ENCODE measurements at regions not wholly inside any gene's neighbourhood (a gene's known extent, or its start where the extent isn't known, plus 50 kb on each side); places are given as distances from the start of the nearest gene placed in this dataset.

GRCh38 chr2:56444339-56444738, 260.5 kb downstream of the CCDC85A start:
- DNase-seq: no peak
- H2AK5ac ChIP-seq (ENCODE audit: low read length): no peak overlapping the region
- no peak overlapping the region for H3K9ac ChIP-seq (ENCODE audit: low read length)
- no peak overlapping the region for H2BK5ac ChIP-seq (ENCODE audit: low read depth, low read length, poor library complexity)
- H2BK120ac ChIP-seq (ENCODE audit: insufficient read depth, low read length, poor library complexity): no peak overlapping the region
- no peak overlapping the region for H4K91ac ChIP-seq (ENCODE audit: low read depth, low read length)
- H3K27ac ChIP-seq (ENCODE audit: low read depth, low read length): no peak overlapping the region
- H4K12ac ChIP-seq (ENCODE audit: low read depth, low read length): no peak overlapping the region
- no peak overlapping the region for H3K14ac ChIP-seq (ENCODE audit: low read length)
- H2BK12ac ChIP-seq (ENCODE audit: low read length): no peak overlapping the region
- no peak overlapping the region for H4K8ac ChIP-seq (ENCODE audit: low read depth, low read length)
- H3K9me3 ChIP-seq (ENCODE audit: insufficient read depth, low read depth, low read length): no peaks in the 10 kb centered on the region
- H3K4me2 ChIP-seq (ENCODE audit: low read length): no peak overlapping the region
- no peaks in the 10 kb centered on the region for H3K27me3 ChIP-seq (ENCODE audit: insufficient read depth, low read length)
- H3K36me3 ChIP-seq (ENCODE audit: control insufficient read depth in 1 of 2, insufficient read depth in 2 of 2, low read length in 2 of 2): no peaks in the 10 kb centered on the region
- H3K79me1 ChIP-seq (ENCODE audit: low read length): no peaks in the 10 kb centered on the region
- H3K79me2 ChIP-seq (ENCODE audit: control insufficient read depth, insufficient read depth, low read length, poor library complexity): no peaks in the 10 kb centered on the region
- no peak overlapping the region for H3K23ac ChIP-seq (ENCODE audit: low read length)
- no peak overlapping the region for H3K4me3 ChIP-seq (ENCODE audit: low read depth, low read length)
- H2AFZ ChIP-seq (ENCODE audit: insufficient read depth, low read length, poor library complexity): no peak overlapping the region
- H3K18ac ChIP-seq (ENCODE audit: low read length): no peak overlapping the region
- H3K4ac ChIP-seq (ENCODE audit: low read depth, low read length): no peak overlapping the region
- no CpG with 5 or more reads among the region's 4 CpGs for WGBS (ENCODE audit: extremely low coverage, insufficient coverage, insufficient read length)
- H3K4me1 ChIP-seq (ENCODE audit: control insufficient read depth in 1 of 2, insufficient read depth in 2 of 2, low read length in 2 of 2): no peaks in the 10 kb centered on the region

DNA sequence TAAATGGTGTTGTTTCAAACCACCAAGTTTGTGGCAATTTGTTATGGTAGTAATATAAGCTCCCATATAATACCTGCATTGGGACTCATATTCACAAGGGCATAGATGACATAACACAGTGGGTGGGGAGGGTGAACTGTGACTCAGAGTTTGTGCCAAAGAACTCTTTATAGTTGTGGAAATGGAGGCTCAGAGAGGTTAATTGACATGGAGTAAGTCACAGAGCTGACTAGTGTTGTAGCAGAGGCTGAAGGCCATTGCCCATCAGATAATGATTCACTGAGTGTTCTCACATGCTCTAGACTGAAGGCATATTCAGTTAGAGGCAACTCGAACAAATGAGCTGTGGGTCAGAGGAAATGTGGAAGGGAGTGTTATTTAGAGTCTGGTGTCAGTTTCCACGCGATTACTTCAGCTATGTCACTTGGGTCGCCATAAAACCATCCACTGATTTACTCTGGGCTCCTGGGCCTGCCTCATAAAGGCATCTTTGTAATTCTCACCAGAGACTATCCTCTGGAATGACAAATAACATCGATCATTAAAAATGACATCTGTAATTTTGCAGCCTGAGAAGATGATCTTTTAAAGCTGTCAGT, 264.7 kb downstream of the CCDC85A start:
- no peak overlapping the region for H2AFZ ChIP-seq (ENCODE audit: insufficient read depth, low read length, poor library complexity)
- H4K91ac ChIP-seq (ENCODE audit: low read depth, low read length): no peak overlapping the region
- H4K8ac ChIP-seq (ENCODE audit: low read depth, low read length): no peak overlapping the region
- H3K27ac ChIP-seq (ENCODE audit: low read depth, low read length): no peak overlapping the region
- H3K14ac ChIP-seq (ENCODE audit: low read length): no peak overlapping the region
- no peak overlapping the region for H3K4ac ChIP-seq (ENCODE audit: low read depth, low read length)
- DNase-seq: no peak
- H3K18ac ChIP-seq (ENCODE audit: low read length): no peak overlapping the region
- no peak overlapping the region for H2BK120ac ChIP-seq (ENCODE audit: insufficient read depth, low read length, poor library complexity)
- no peaks in the 10 kb centered on the region for H3K9me3 ChIP-seq (ENCODE audit: insufficient read depth, low read depth, low read length)
- no peak overlapping the region for H2BK5ac ChIP-seq (ENCODE audit: low read depth, low read length, poor library complexity)
- H3K79me2 ChIP-seq (ENCODE audit: control insufficient read depth, insufficient read depth, low read length, poor library complexity): no peaks in the 10 kb centered on the region
- H3K4me3 ChIP-seq (ENCODE audit: low read depth, low read length): no peak overlapping the region
- H3K23ac ChIP-seq (ENCODE audit: low read length): no peak overlapping the region
- H3K79me1 ChIP-seq (ENCODE audit: low read length): no peaks in the 10 kb centered on the region
- H3K4me2 ChIP-seq (ENCODE audit: low read length): no peak overlapping the region
- no peaks in the 10 kb centered on the region for H3K36me3 ChIP-seq (ENCODE audit: control insufficient read depth in 1 of 2, insufficient read depth in 2 of 2, low read length in 2 of 2)
- no peak overlapping the region for H2AK5ac ChIP-seq (ENCODE audit: low read length)
- H2BK12ac ChIP-seq (ENCODE audit: low read length): no peak overlapping the region
- no peak overlapping the region for H4K12ac ChIP-seq (ENCODE audit: low read depth, low read length)
- H3K9ac ChIP-seq (ENCODE audit: low read length): no peak overlapping the region
- no CpG with 5 or more reads among the region's 5 CpGs for WGBS (ENCODE audit: extremely low coverage, insufficient coverage, insufficient read length)
- no peaks in the 10 kb centered on the region for H3K4me1 ChIP-seq (ENCODE audit: control insufficient read depth in 1 of 2, insufficient read depth in 2 of 2, low read length in 2 of 2)
- no peaks in the 10 kb centered on the region for H3K27me3 ChIP-seq (ENCODE audit: insufficient read depth, low read length)

GRCh38 chr2:56449002-56449431, 265.2 kb downstream of the CCDC85A start:
- H4K91ac ChIP-seq (ENCODE audit: low read depth, low read length): no peak overlapping the region

GRCh38 chr2:56449449-56449860, 265.7 kb downstream of the CCDC85A start:
- Histone ChIP-seq H4K91ac (ENCODE audit: low read depth, low read length) (no peak overlapping the region), H3K23ac (ENCODE audit: low read length) (no peak overlapping the region), H2BK120ac (ENCODE audit: insufficient read depth, low read length, poor library complexity) (no peak overlapping the region), H2BK5ac (ENCODE audit: low read depth, low read length, poor library complexity) (no peak overlapping the region), H4K12ac (ENCODE audit: low read depth, low read length) (no peak overlapping the region), H3K4me2 (ENCODE audit: low read length) (no peak overlapping the region), H3K27ac (ENCODE audit: low read depth, low read length) (no peak overlapping the region), H2AK5ac (ENCODE audit: low read length) (no peak overlapping the region), H3K9me3 (ENCODE audit: insufficient read depth, low read depth, low read length) (no peaks in the 10 kb centered on the region), H3K79me1 (ENCODE audit: low read length) (no peaks in the 10 kb centered on the region), H3K14ac (ENCODE audit: low read length) (no peak overlapping the region), H3K27me3 (ENCODE audit: insufficient read depth, low read length) (no peaks in the 10 kb centered on the region), H3K4me3 (ENCODE audit: low read depth, low read length) (no peak overlapping the region), H3K4me1 (ENCODE audit: control insufficient read depth in 1 of 2, insufficient read depth in 2 of 2, low read length in 2 of 2) (no peaks in the 10 kb centered on the region), H3K79me2 (ENCODE audit: control insufficient read depth, insufficient read depth, low read length, poor library complexity) (no peaks in the 10 kb centered on the region), H2AFZ (ENCODE audit: insufficient read depth, low read length, poor library complexity) (no peak overlapping the region), H3K4ac (ENCODE audit: low read depth, low read length) (no peak overlapping the region), H4K8ac (ENCODE audit: low read depth, low read length) (no peak overlapping the region), H3K18ac (ENCODE audit: low read length) (no peak overlapping the region), H2BK12ac (ENCODE audit: low read length) (no peak overlapping the region), H3K9ac (ENCODE audit: low read length) (no peak overlapping the region), H3K36me3 (ENCODE audit: control insufficient read depth in 1 of 2, insufficient read depth in 2 of 2, low read length in 2 of 2) (no peaks in the 10 kb centered on the region)
- no peak for DNase-seq
- 100% methylated on average over 1 of the region's 2 CpGs for whole genome bisulfite sequencing (ENCODE audit: extremely low coverage, insufficient coverage, insufficient read length)

More at GRCh38 chr2:56449002-56449431, 265.2 kb downstream of the CCDC85A start:
- no peaks in the 10 kb centered on the region for H3K4me1 ChIP-seq (ENCODE audit: control insufficient read depth in 1 of 2, insufficient read depth in 2 of 2, low read length in 2 of 2)
- H4K12ac ChIP-seq (ENCODE audit: low read depth, low read length): no peak overlapping the region
- no peak overlapping the region for H2BK5ac ChIP-seq (ENCODE audit: low read depth, low read length, poor library complexity)
- no peaks in the 10 kb centered on the region for H3K79me1 ChIP-seq (ENCODE audit: low read length)
- H3K27ac ChIP-seq (ENCODE audit: low read depth, low read length): no peak overlapping the region
- H3K36me3 ChIP-seq (ENCODE audit: control insufficient read depth in 1 of 2, insufficient read depth in 2 of 2, low read length in 2 of 2): no peaks in the 10 kb centered on the region
- no peak overlapping the region for H3K14ac ChIP-seq (ENCODE audit: low read length)
- no peak overlapping the region for H2AFZ ChIP-seq (ENCODE audit: insufficient read depth, low read length, poor library complexity)
- H3K4ac ChIP-seq (ENCODE audit: low read depth, low read length): no peak overlapping the region
- no peak overlapping the region for H3K4me2 ChIP-seq (ENCODE audit: low read length)
- H2BK120ac ChIP-seq (ENCODE audit: insufficient read depth, low read length, poor library complexity): no peak overlapping the region
- H2BK12ac ChIP-seq (ENCODE audit: low read length): no peak overlapping the region
- H3K23ac ChIP-seq (ENCODE audit: low read length): no peak overlapping the region
- WGBS (ENCODE audit: extremely low coverage, insufficient coverage, insufficient read length): no CpG with 5 or more reads among the region's 8 CpGs
- H2AK5ac ChIP-seq (ENCODE audit: low read length): no peak overlapping the region
- H3K79me2 ChIP-seq (ENCODE audit: control insufficient read depth, insufficient read depth, low read length, poor library complexity): no peaks in the 10 kb centered on the region
- peak in 1 of 2 donors; percentile 63 for DNase-seq
- no peak overlapping the region for H4K8ac ChIP-seq (ENCODE audit: low read depth, low read length)
- H3K9ac ChIP-seq (ENCODE audit: low read length): no peak overlapping the region
- H3K9me3 ChIP-seq (ENCODE audit: insufficient read depth, low read depth, low read length): no peaks in the 10 kb centered on the region
- H3K27me3 ChIP-seq (ENCODE audit: insufficient read depth, low read length): no peaks in the 10 kb centered on the region
- no peak overlapping the region for H3K4me3 ChIP-seq (ENCODE audit: low read depth, low read length)
- no peak overlapping the region for H3K18ac ChIP-seq (ENCODE audit: low read length)
